Neuronal stem cell (in vitro differentiated cells): ENCODE measurements at regions not wholly inside any gene's neighbourhood (a gene's known extent, or its start where the extent isn't known, plus 50 kb on each side); places are given as distances from the start of the nearest gene placed in this dataset.
A peak's percentile ranks its signal among the peaks of the same experiment; 100 is the strongest.

Experiments used
- DNase-seq: peaks from one replicate; pipeline ENCODE4 v3.0.0-alpha.2; 2013; ENCODE audit warnings: low spot score
- H2AFZ ChIP-seq: one replicate; pipeline ENCODE4 v1.6.1; 2013; ENCODE audit warnings: mild to moderate bottlenecking, low read length, inconsistent platforms
- H2AK5ac ChIP-seq: 2 replicates; pipeline ENCODE4 v1.6.1; 2013; ENCODE audit warnings: low read depth, mild to moderate bottlenecking, inconsistent platforms, low read length, moderate library complexity, mixed read lengths
- H2BK120ac ChIP-seq: 2 replicates; pipeline ENCODE4 v1.6.1; 2013; ENCODE audit warnings: low read depth, mild to moderate bottlenecking, inconsistent platforms, low read length, moderate library complexity, mixed read lengths
- H2BK12ac ChIP-seq: one replicate; pipeline ENCODE4 v1.6.1; 2013; ENCODE audit warnings: low read length, inconsistent platforms
- H2BK15ac ChIP-seq: 2 replicates; pipeline ENCODE4 v1.6.1; 2013; ENCODE audit warnings: mild to moderate bottlenecking, low read length, inconsistent platforms, mixed read lengths
- H2BK5ac ChIP-seq: one replicate; pipeline ENCODE4 v1.6.1; 2013; ENCODE audit warnings: inconsistent platforms, mild to moderate bottlenecking, low read length, moderate library complexity
- H3K14ac ChIP-seq: one replicate; pipeline ENCODE4 v1.6.1; 2013; ENCODE audit warnings: low read length, inconsistent platforms
- H3K18ac ChIP-seq: 2 replicates; pipeline ENCODE4 v1.6.1; 2013; ENCODE audit warnings: low read length, inconsistent platforms
- H3K23ac ChIP-seq: 2 replicates; pipeline ENCODE4 v1.6.1; 2013; ENCODE audit warnings: low read depth, mild to moderate bottlenecking, mixed read lengths, low read length, inconsistent platforms; ENCODE audit not compliant: poor library complexity
- H3K27ac ChIP-seq: replicated peaks from 3 replicates; pipeline ENCODE4 v1.5.1; 2013; ENCODE audit warnings: low read length, inconsistent platforms
- H3K27me3 ChIP-seq, 3 experiments: 2 replicates each; pipeline ENCODE4 v1.6.1; 2013; ENCODE audit warnings: low read length in 3 of 3, mild to moderate bottlenecking in 2 of 3, inconsistent platforms in 1 of 3, low read depth in 1 of 3, mixed read lengths in 1 of 3, moderate library complexity in 1 of 3; ENCODE audit not compliant: control insufficient read depth in 3 of 3, insufficient read depth in 3 of 3
- H3K36me3 ChIP-seq, 2 donors: replicated peaks in 1 of 2; 2 replicates each; pipeline ENCODE4 v1.6.1; 2013; ENCODE audit warnings: low read length in 2 of 2; ENCODE audit not compliant: control insufficient read depth in 2 of 2, insufficient read depth in 2 of 2
- H3K4ac ChIP-seq: 2 replicates; pipeline ENCODE4 v1.6.1; 2013; ENCODE audit warnings: inconsistent platforms, mild to moderate bottlenecking, low read length, moderate library complexity
- H3K4me1 ChIP-seq, 2 donors: 1 replicate in 1 of 2; 2 replicates in 1 of 2; pipeline ENCODE4 v1.6.1; 2013; ENCODE audit warnings: low read length in 2 of 2, low read depth in 1 of 2; ENCODE audit not compliant: control insufficient read depth in 2 of 2, insufficient read depth in 1 of 2
- H3K4me2 ChIP-seq: one replicate; pipeline ENCODE4 v1.6.1; 2013; ENCODE audit warnings: mild to moderate bottlenecking, low read length, inconsistent platforms; ENCODE audit not compliant: insufficient read depth, poor library complexity, severe bottlenecking
- H3K4me3 ChIP-seq, 2 donors: 2 replicates each; pipeline ENCODE4 v1.5.1; 2013; ENCODE audit warnings: low read length in 2 of 2, mild to moderate bottlenecking in 2 of 2, inconsistent platforms in 1 of 2, moderate library complexity in 1 of 2
- H3K79me1 ChIP-seq: one replicate; pipeline ENCODE4 v1.6.1; 2013; ENCODE audit warnings: low read depth, mild to moderate bottlenecking, inconsistent platforms, low read length, moderate library complexity
- H3K9ac ChIP-seq: one replicate; pipeline ENCODE4 v1.6.1; 2013; ENCODE audit warnings: mild to moderate bottlenecking, low read depth, low read length, inconsistent platforms; ENCODE audit not compliant: poor library complexity
- H3K9me3 ChIP-seq, 2 donors: replicated peaks in 1 of 2; 2 replicates each; pipeline versions ENCODE3 to v1.6.1; 2013; ENCODE audit warnings: low read length in 2 of 2, mild to moderate bottlenecking in 2 of 2, inconsistent platforms in 1 of 2, low read depth in 1 of 2, mixed read lengths in 1 of 2, moderate library complexity in 1 of 2; ENCODE audit not compliant: control insufficient read depth in 2 of 2, insufficient read depth in 1 of 2
- H4K8ac ChIP-seq: one replicate; pipeline ENCODE4 v1.6.1; 2013; ENCODE audit warnings: low read depth, mild to moderate bottlenecking, inconsistent platforms, low read length, moderate library complexity
- H4K91ac ChIP-seq: one replicate; pipeline ENCODE4 v1.6.1; 2013; ENCODE audit warnings: low read length, low read depth, mild to moderate bottlenecking, inconsistent platforms; ENCODE audit not compliant: poor library complexity
- WGBS, 2 donors: extraction: QIAGEN DNeasy Blood & Tissue Kit; methylation state at CpG; one replicate each; pipeline ENCODE4 v1.1.7; 2013; ENCODE audit warnings: missing lambda C conversion rate in 2 of 2, mixed read lengths in 1 of 2; ENCODE audit not compliant: insufficient read length in 2 of 2, insufficient replicate concordance in 1 of 2; ENCODE audit errors: extremely low coverage in 2 of 2; 5-methylcytosine and 5-hydroxymethylcytosine counted together

- Histone ChIP-seq H3K27me3 (no peaks in the 10 kb centered on the region), H2AFZ (no peak overlapping the region), H2AK5ac (no peak overlapping the region), H2BK12ac (no peak overlapping the region), H3K9me3 (peaks cover 1 to 6% of the 10 kb centered on the region in 2 donors), H3K4me3 (no peak overlapping the region), H4K91ac (no peak overlapping the region), H3K4me2 (no peak overlapping the region), H3K23ac (no peak overlapping the region), H3K9ac (no peak overlapping the region), H3K79me1 (no peaks in the 10 kb centered on the region), H3K4me1 (peaks cover under 1 to 1% of the 10 kb centered on the region in 2 donors), H2BK120ac (no peak overlapping the region), H3K4ac (no peak overlapping the region), H3K18ac (no peak overlapping the region), H3K14ac (no peak overlapping the region), H2BK5ac (no peak overlapping the region), H4K8ac (no peak overlapping the region), H3K36me3 (no peaks in the 10 kb centered on the region), H2BK15ac (no peak overlapping the region), H3K27ac (no peak overlapping the region)
- no CpG with 5 or more reads among the region's 3 CpGs for WGBS, 2 donors
- DNase-seq: no peak
These were observed 147.5 kb upstream of the PDZRN3 start for GRCh38 chr3:73772076-73772886.

- no peak overlapping the region for H2BK5ac ChIP-seq
- no peak overlapping the region for H3K4me2 ChIP-seq
- no peak for DNase-seq
- no peak overlapping the region for H3K9ac ChIP-seq
- no peak overlapping the region for H2AFZ ChIP-seq
- no peak overlapping the region for H2BK120ac ChIP-seq
- H3K9me3 ChIP-seq: peaks cover 1 to 6% of the 10 kb centered on the region in 2 donors
- H3K4me1 ChIP-seq: peaks cover 6 to 14% of the 10 kb centered on the region in 2 donors
- H3K4me3 ChIP-seq: no peak overlapping the region
- WGBS, 2 donors: no CpG with 5 or more reads among the region's 5 CpGs
- H3K36me3 ChIP-seq: no peaks in the 10 kb centered on the region
- no peak overlapping the region for H2AK5ac ChIP-seq
- H3K14ac ChIP-seq: no peak overlapping the region
- no peak overlapping the region for H2BK12ac ChIP-seq
- no peak overlapping the region for H3K18ac ChIP-seq
- H2BK15ac ChIP-seq: no peak overlapping the region
- no peak overlapping the region for H3K4ac ChIP-seq
- H3K27ac ChIP-seq: no peak overlapping the region
- H4K91ac ChIP-seq: no peak overlapping the region
- H3K79me1 ChIP-seq: no peaks in the 10 kb centered on the region
- H4K8ac ChIP-seq: no peak overlapping the region
- no peaks in the 10 kb centered on the region for H3K27me3 ChIP-seq
- no peak overlapping the region for H3K23ac ChIP-seq
These were observed 144.0 kb upstream of the PDZRN3 start for GRCh38 chr3:73768524-73769308.

- DNase-seq: no peak
- Histone ChIP-seq H3K4me3 (no peak overlapping the region), H2BK5ac (no peak overlapping the region), H2AFZ (peak overlapping the region; percentile 42), H3K27ac (peak overlapping the region; percentile 37), H3K27me3 (no peaks in the 10 kb centered on the region), H3K4me2 (no peak overlapping the region), H3K9ac (no peak overlapping the region), H3K23ac (no peak overlapping the region), H3K36me3 (no peaks in the 10 kb centered on the region), H3K9me3 (peaks cover 1 to 6% of the 10 kb centered on the region in 2 donors), H4K8ac (no peak overlapping the region), H4K91ac (no peak overlapping the region), H3K79me1 (no peaks in the 10 kb centered on the region), H3K4ac (no peak overlapping the region), H3K18ac (peak overlapping the region; percentile 67), H2BK15ac (no peak overlapping the region), H2BK12ac (no peak overlapping the region), H3K4me1 (peaks cover 7 to 14% of the 10 kb centered on the region in 2 donors), H3K14ac (no peak overlapping the region), H2AK5ac (no peak overlapping the region), H2BK120ac (no peak overlapping the region)
- no CpG with 5 or more reads among the region's 7 CpGs for WGBS, 2 donors
These were observed 142.0 kb upstream of the PDZRN3 start for GRCh38 chr3:73766599-73767381.
